Endodermal cell (in vitro differentiated cells): ENCODE measurements at regions not wholly inside any gene's neighbourhood (a gene's known extent, or its start where the extent isn't known, plus 50 kb on each side); places are given as distances from the start of the nearest gene placed in this dataset.

Experiments
- DNase-seq: peaks from one replicate; pipeline ENCODE4 v3.0.0-alpha.2; 2017
- H3K27ac ChIP-seq: 2 replicates; pipeline ENCODE4 v1.5.1; 2013; ENCODE audit warnings: mild to moderate bottlenecking, low read depth, low read length, moderate library complexity
- H3K27me3 ChIP-seq: 2 replicates; pipeline ENCODE4 v1.6.1; 2013; ENCODE audit warnings: mild to moderate bottlenecking, low read length, moderate library complexity; ENCODE audit not compliant: insufficient read depth, control insufficient read depth, poor library complexity, severe bottlenecking
- H3K36me3 ChIP-seq: 2 replicates; pipeline ENCODE4 v1.7.0; 2013; ENCODE audit warnings: mild to moderate bottlenecking, low read length, moderate library complexity; ENCODE audit not compliant: control insufficient read depth, insufficient read depth
- H3K4me1 ChIP-seq: one replicate; pipeline ENCODE4 v1.7.0; 2013; ENCODE audit warnings: low read length; ENCODE audit not compliant: control insufficient read depth, insufficient read depth
- H3K4me3 ChIP-seq: 2 replicates; pipeline ENCODE4 v1.5.1; 2013; ENCODE audit warnings: mild to moderate bottlenecking, low read length, moderate library complexity
- H3K9ac ChIP-seq: 2 replicates; pipeline ENCODE4 v1.6.1; 2013; ENCODE audit warnings: mild to moderate bottlenecking, low read length, moderate library complexity; ENCODE audit not compliant: poor library complexity, severe bottlenecking; ENCODE audit errors: extremely low read depth
- H3K9me3 ChIP-seq: 2 replicates; pipeline ENCODE4 v1.6.1; 2013; ENCODE audit warnings: mild to moderate bottlenecking, low read length, moderate library complexity; ENCODE audit not compliant: control insufficient read depth
- H3K27ac Mint-ChIP-seq: 2 replicates; pipeline ENCODE4 v1.8.0; 2020; ENCODE audit warnings: mixed read lengths
- H3K27me3 Mint-ChIP-seq: 2 replicates; pipeline ENCODE4 v1.8.0; 2021; ENCODE audit warnings: mild to moderate bottlenecking, mixed read lengths; ENCODE audit not compliant: insufficient read depth
- H3K36me3 Mint-ChIP-seq: 2 replicates; pipeline ENCODE4 v1.8.0; 2020; ENCODE audit warnings: low read depth, mixed read lengths
- H3K4me1 Mint-ChIP-seq: 2 replicates; pipeline ENCODE4 v1.8.0; 2020; ENCODE audit warnings: mixed read lengths
- H3K4me3 Mint-ChIP-seq: 2 replicates; pipeline ENCODE4 v1.8.0; 2020; ENCODE audit warnings: mild to moderate bottlenecking, moderate library complexity, mixed read lengths
- H3K9me3 Mint-ChIP-seq: 2 replicates; pipeline ENCODE4 v1.8.0; 2020; ENCODE audit warnings: mild to moderate bottlenecking, mixed read lengths
- WGBS, 2 experiments: methylation state at CpG; one replicate each; pipeline versions ENCODE4 v1.1.5 to v1.1.7; 2013; ENCODE audit warnings: missing lambda C conversion rate in 2 of 2, mixed read lengths in 1 of 2; ENCODE audit not compliant: insufficient coverage in 1 of 2, insufficient read length in 1 of 2; 5-methylcytosine and 5-hydroxymethylcytosine counted together
- TF ChIP-seq, protein P1 (sequence below): fragments of 200-600 bp; sonication (generic); conservative IDR thresholded peaks from 2 replicates; pipeline ENCODE4 v1.5.0; 2021; ENCODE audit warnings: antibody characterized with exemption, mild to moderate bottlenecking

GRCh38 chr16:56097306-56097705, 94.0 kb upstream of the GNAO1 start:
- H3K9ac ChIP-seq = no peak overlapping the region
- Mint-ChIP-seq H3K4me1 (peaks cover 7% of the 10 kb centered on the region), H3K9me3 (no peaks in the 10 kb centered on the region), H3K27ac (no peak overlapping the region), H3K36me3 (no peaks in the 10 kb centered on the region), H3K4me3 (no peak overlapping the region), H3K27me3 (no peaks in the 10 kb centered on the region)
- H3K27ac ChIP-seq = no peak overlapping the region
- no peak for DNase-seq
- no peak overlapping the region for H3K4me3 ChIP-seq
- H3K4me1 ChIP-seq = no peaks in the 10 kb centered on the region
- TF ChIP-seq, protein P1, sequence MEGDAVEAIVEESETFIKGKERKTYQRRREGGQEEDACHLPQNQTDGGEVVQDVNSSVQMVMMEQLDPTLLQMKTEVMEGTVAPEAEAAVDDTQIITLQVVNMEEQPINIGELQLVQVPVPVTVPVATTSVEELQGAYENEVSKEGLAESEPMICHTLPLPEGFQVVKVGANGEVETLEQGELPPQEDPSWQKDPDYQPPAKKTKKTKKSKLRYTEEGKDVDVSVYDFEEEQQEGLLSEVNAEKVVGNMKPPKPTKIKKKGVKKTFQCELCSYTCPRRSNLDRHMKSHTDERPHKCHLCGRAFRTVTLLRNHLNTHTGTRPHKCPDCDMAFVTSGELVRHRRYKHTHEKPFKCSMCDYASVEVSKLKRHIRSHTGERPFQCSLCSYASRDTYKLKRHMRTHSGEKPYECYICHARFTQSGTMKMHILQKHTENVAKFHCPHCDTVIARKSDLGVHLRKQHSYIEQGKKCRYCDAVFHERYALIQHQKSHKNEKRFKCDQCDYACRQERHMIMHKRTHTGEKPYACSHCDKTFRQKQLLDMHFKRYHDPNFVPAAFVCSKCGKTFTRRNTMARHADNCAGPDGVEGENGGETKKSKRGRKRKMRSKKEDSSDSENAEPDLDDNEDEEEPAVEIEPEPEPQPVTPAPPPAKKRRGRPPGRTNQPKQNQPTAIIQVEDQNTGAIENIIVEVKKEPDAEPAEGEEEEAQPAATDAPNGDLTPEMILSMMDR = no peak
- H3K27me3 ChIP-seq = no peaks in the 10 kb centered on the region
- 89% methylated on average over 2 of the region's 2 CpGs; no CpG with 5 or more reads in 1 of the 2 experiments for WGBS, 2 experiments
- H3K9me3 ChIP-seq = no peaks in the 10 kb centered on the region
- H3K36me3 ChIP-seq = no peaks in the 10 kb centered on the region

- Histone ChIP-seq H3K27ac (no peak overlapping the region), H3K4me1 (no peaks in the 10 kb centered on the region), H3K4me3 (no peak overlapping the region), H3K9me3 (no peaks in the 10 kb centered on the region), H3K36me3 (no peaks in the 10 kb centered on the region), H3K27me3 (no peaks in the 10 kb centered on the region), H3K9ac (no peak overlapping the region)
- Mint-ChIP-seq H3K9me3 (no peaks in the 10 kb centered on the region), H3K36me3 (no peaks in the 10 kb centered on the region), H3K27me3 (peaks cover under 1% of the 10 kb centered on the region), H3K4me3 (no peak overlapping the region), H3K4me1 (no peaks in the 10 kb centered on the region), H3K27ac (no peak overlapping the region)
- TF ChIP-seq, protein P1 = no peak
- 65% methylated on average over 1 of the region's 1 CpG; no CpG with 5 or more reads in 1 of the 2 experiments for WGBS, 2 experiments
- DNase-seq = no peak
These were observed 97.1 kb upstream of the GNAO1 start for GRCh38 chr16:56094231-56094630.

DNA sequence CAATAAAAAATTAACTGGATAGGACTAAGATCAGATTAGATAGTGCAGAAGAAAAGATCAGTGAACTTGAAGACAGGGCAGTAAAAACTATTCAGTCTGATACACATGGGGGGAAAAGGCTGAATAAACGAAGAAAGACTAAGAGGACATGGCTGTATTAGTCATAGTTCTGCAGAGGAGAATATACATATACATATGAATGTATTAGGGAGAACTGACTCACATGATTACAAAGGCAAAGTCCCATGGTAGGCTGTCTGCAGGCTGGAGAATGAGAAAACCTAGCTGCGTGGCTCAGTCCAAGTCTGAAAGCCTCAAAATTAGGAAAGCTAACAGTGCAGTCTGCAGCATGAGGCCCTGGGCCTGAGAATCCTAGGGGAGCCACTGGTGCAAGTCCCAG, 98.2 kb upstream of the GNAO1 start:
- Histone ChIP-seq H3K27ac (no peak overlapping the region), H3K9me3 (no peaks in the 10 kb centered on the region), H3K9ac (no peak overlapping the region), H3K4me1 (no peaks in the 10 kb centered on the region), H3K4me3 (no peak overlapping the region), H3K36me3 (no peaks in the 10 kb centered on the region), H3K27me3 (no peaks in the 10 kb centered on the region)
- Mint-ChIP-seq H3K36me3 (no peaks in the 10 kb centered on the region), H3K4me1 (no peaks in the 10 kb centered on the region), H3K4me3 (no peak overlapping the region), H3K27me3 (peaks cover 3% of the 10 kb centered on the region), H3K9me3 (no peaks in the 10 kb centered on the region), H3K27ac (no peak overlapping the region)
- TF ChIP-seq, protein P1 = no peak
- no peak for DNase-seq
- 76 to 85% methylated on average over 1 to 2 of the region's 2 CpGs for WGBS, 2 experiments
